ENCODE measurements at regions not wholly inside any gene's neighbourhood (a gene's known extent, or its start where the extent isn't known, plus 50 kb on each side); places are given as distances from the start of the nearest gene placed in this dataset.
"Not testable (repeated sequence)": the region's sequence is repeated elsewhere in the genome, so short reads cannot be mapped to it uniquely, and the experiment has no call there.

GRCh38 chr5:99275128-99275527 is 346.3 kb upstream of the CHD1 start:
- no peak for DNase-seq

GRCh38 chr5:99272576-99272975 is 343.8 kb upstream of the CHD1 start:
- no peak for DNase-seq

- no peak for DNase-seq
Measured at GRCh38 chr5:99258819-99259218, 330.0 kb upstream of the CHD1 start.

- no peak for DNase-seq
Measured at GRCh38 chr5:99248066-99248465, 319.3 kb upstream of the CHD1 start.

- DNase-seq = no peak
Measured at GRCh38 chr5:99247346-99247745, 318.5 kb upstream of the CHD1 start.

GRCh38 chr5:99243111-99243510 is 314.3 kb upstream of the CHD1 start:
- no peak for DNase-seq

GRCh38 chr5:99239826-99240360 is 311.1 kb upstream of the CHD1 start:
- no peak for DNase-seq

- no peak for DNase-seq
Measured at GRCh38 chr5:99191206-99191745, 262.5 kb upstream of the CHD1 start.

GRCh38 chr5:99187611-99188010 is 258.8 kb upstream of the CHD1 start:
- no peak for DNase-seq

- no peak for DNase-seq
Measured at GRCh38 chr5:99179206-99179605, 250.4 kb upstream of the CHD1 start.

GRCh38 chr5:99177796-99178195 is 249.0 kb upstream of the CHD1 start:
- no peak for DNase-seq

- no peak for DNase-seq
Measured at GRCh38 chr5:99176186-99176585, 247.4 kb upstream of the CHD1 start.

- no peak for DNase-seq
Measured at GRCh38 chr5:99169309-99169708, 240.5 kb upstream of the CHD1 start.

- not testable (repeated sequence) for DNase-seq
Measured at GRCh38 chr5:99161538-99161937, 232.7 kb upstream of the CHD1 start.

- DNase-seq = no peak
Measured at GRCh38 chr5:99156688-99157087, 227.9 kb upstream of the CHD1 start.

GRCh38 chr5:99143283-99143795 is 214.5 kb upstream of the CHD1 start:
- not testable (repeated sequence) for DNase-seq

- no peak for DNase-seq
Measured at GRCh38 chr5:99141534-99142128, 212.8 kb upstream of the CHD1 start.

GRCh38 chr5:99138911-99139310 is 210.1 kb upstream of the CHD1 start:
- DNase-seq = no peak

GRCh38 chr5:99133921-99134320 is 205.1 kb upstream of the CHD1 start:
- DNase-seq = no peak

- no peak for DNase-seq
Measured at GRCh38 chr5:99129768-99130501, 201.1 kb upstream of the CHD1 start.

- no peak for DNase-seq
Measured at GRCh38 chr5:99122976-99123375, 194.2 kb upstream of the CHD1 start.

- DNase-seq = no peak
Measured at GRCh38 chr5:99119326-99119725, 190.5 kb upstream of the CHD1 start.

GRCh38 chr5:99116526-99116925 is 187.7 kb upstream of the CHD1 start:
- no peak for DNase-seq

GRCh38 chr5:99109894-99110293 is 181.1 kb upstream of the CHD1 start:
- DNase-seq = no peak
